ENCODE measurements at regions not wholly inside any gene's neighbourhood (a gene's known extent, or its start where the extent isn't known, plus 50 kb on each side); places are given as distances from the start of the nearest gene placed in this dataset.
A peak's percentile ranks its signal among the peaks of the same experiment; 100 is the strongest.

GRCh38 chr7:41816111-41816510 lies 113.2 kb upstream of the INHBA start:
- H3K36me3 Mint-ChIP-seq, result no peaks in the 10 kb centered on the region
- H3K27ac Mint-ChIP-seq, result peak overlapping the region; percentile 50 to 87
- no peaks in the 10 kb centered on the region for H3K27me3 Mint-ChIP-seq
- H3K4me3 Mint-ChIP-seq, result peak overlapping the region; percentile 59
- DNase-seq (ENCODE audit: low spot score) (peak; percentile 64), ATAC-seq (peak; percentile 66 to 69)
- H3K4me1 Mint-ChIP-seq (ENCODE audit: low read depth in 2 of 2), result peaks cover 33 to 55% of the 10 kb centered on the region in 2 donors
- peaks cover 2% of the 10 kb centered on the region for H3K9me3 Mint-ChIP-seq

- DNase-seq (ENCODE audit: low spot score) (no peak), ATAC-seq (peak in 1 of 2 donors; percentile 15)
- Mint-ChIP-seq H3K9me3 (peaks cover 2% of the 10 kb centered on the region), H3K4me1 (ENCODE audit: low read depth in 2 of 2) (peaks cover 38 to 58% of the 10 kb centered on the region in 2 donors), H3K27me3 (no peaks in the 10 kb centered on the region), H3K27ac (peak overlapping the region in 1 of 2 donors; percentile 35), H3K4me3 (peak overlapping the region; percentile 40), H3K36me3 (no peaks in the 10 kb centered on the region)
Observed at GRCh38 chr7:41814888-41815287, 112.0 kb upstream of the INHBA start.

GRCh38 chr7:41813286-41813685 lies 110.4 kb upstream of the INHBA start:
- DNase-seq (ENCODE audit: low spot score) (no peak), ATAC-seq (no peak)
- Mint-ChIP-seq H3K27ac (peak overlapping the region in 1 of 2 donors; percentile 68), H3K9me3 (no peaks in the 10 kb centered on the region), H3K27me3 (no peaks in the 10 kb centered on the region), H3K4me3 (no peak overlapping the region), H3K36me3 (no peaks in the 10 kb centered on the region), H3K4me1 (ENCODE audit: low read depth in 2 of 2) (peaks cover 43 to 58% of the 10 kb centered on the region in 2 donors)

GRCh38 chr7:41811941-41812340 lies 109.1 kb upstream of the INHBA start:
- no peak overlapping the region for H3K4me3 Mint-ChIP-seq
- ATAC-seq (no peak), DNase-seq (ENCODE audit: low spot score) (no peak)
- H3K36me3 Mint-ChIP-seq, result no peaks in the 10 kb centered on the region
- no peaks in the 10 kb centered on the region for H3K27me3 Mint-ChIP-seq
- H3K9me3 Mint-ChIP-seq, result no peaks in the 10 kb centered on the region
- H3K27ac Mint-ChIP-seq, result peak overlapping the region in 1 of 2 donors; percentile 43
- H3K4me1 Mint-ChIP-seq (ENCODE audit: low read depth in 2 of 2), result peaks cover 38 to 52% of the 10 kb centered on the region in 2 donors

GRCh38 chr7:41809940-41810576 lies 107.2 kb upstream of the INHBA start:
- Mint-ChIP-seq H3K9me3 (no peaks in the 10 kb centered on the region), H3K4me3 (no peak overlapping the region), H3K4me1 (ENCODE audit: low read depth in 2 of 2) (peaks cover 21 to 36% of the 10 kb centered on the region in 2 donors), H3K36me3 (no peaks in the 10 kb centered on the region), H3K27me3 (no peaks in the 10 kb centered on the region), H3K27ac (no peak overlapping the region)
- ATAC-seq (no peak), DNase-seq (ENCODE audit: low spot score) (no peak)

GRCh38 chr7:41809529-41809939 lies 106.6 kb upstream of the INHBA start:
- Mint-ChIP-seq H3K27ac (no peak overlapping the region), H3K9me3 (no peaks in the 10 kb centered on the region), H3K36me3 (no peaks in the 10 kb centered on the region), H3K4me3 (no peak overlapping the region), H3K27me3 (no peaks in the 10 kb centered on the region), H3K4me1 (ENCODE audit: low read depth in 2 of 2) (peaks cover 16 to 31% of the 10 kb centered on the region in 2 donors)
- DNase-seq (ENCODE audit: low spot score), result no peak
- no peak for ATAC-seq

GRCh38 chr7:41809116-41809515 lies 106.2 kb upstream of the INHBA start:
- Mint-ChIP-seq H3K27me3 (no peaks in the 10 kb centered on the region), H3K9me3 (no peaks in the 10 kb centered on the region), H3K27ac (no peak overlapping the region), H3K4me1 (ENCODE audit: low read depth in 2 of 2) (peaks cover 12 to 27% of the 10 kb centered on the region in 2 donors), H3K4me3 (no peak overlapping the region), H3K36me3 (no peaks in the 10 kb centered on the region)
- DNase-seq (ENCODE audit: low spot score) (no peak), ATAC-seq (no peak)

GRCh38 chr7:41808541-41808940 lies 105.7 kb upstream of the INHBA start:
- peaks cover 0 to 4% of the 10 kb centered on the region in 2 donors for H3K27me3 Mint-ChIP-seq
- no peaks in the 10 kb centered on the region for H3K9me3 Mint-ChIP-seq
- no peaks in the 10 kb centered on the region for H3K36me3 Mint-ChIP-seq
- H3K4me3 Mint-ChIP-seq, result no peak overlapping the region
- H3K27ac Mint-ChIP-seq, result no peak overlapping the region
- no peak for ATAC-seq
- H3K4me1 Mint-ChIP-seq (ENCODE audit: low read depth in 2 of 2), result peaks cover 10 to 23% of the 10 kb centered on the region in 2 donors
- no peak for DNase-seq (ENCODE audit: low spot score)

- no peak overlapping the region for H3K4me3 Mint-ChIP-seq
- ATAC-seq, result no peak
Observed at GRCh38 chr7:41803569-41803968, 100.7 kb upstream of the INHBA start.

GRCh38 chr7:41796331-41796730 lies 93.4 kb upstream of the INHBA start:
- H3K36me3 Mint-ChIP-seq, result no peaks in the 10 kb centered on the region
- DNase-seq (ENCODE audit: low spot score) (no peak), ATAC-seq (no peak)
- no peak overlapping the region for H3K27ac Mint-ChIP-seq
- no peaks in the 10 kb centered on the region for H3K9me3 Mint-ChIP-seq
- H3K4me3 Mint-ChIP-seq, result no peak overlapping the region
- H3K27me3 Mint-ChIP-seq, result no peaks in the 10 kb centered on the region
- H3K4me1 Mint-ChIP-seq (ENCODE audit: low read depth in 2 of 2), result peaks cover 0 to 4% of the 10 kb centered on the region in 2 donors

More at GRCh38 chr7:41803569-41803968, 100.7 kb upstream of the INHBA start:
- H3K4me1 Mint-ChIP-seq (ENCODE audit: low read depth in 2 of 2), result peaks cover 0 to 4% of the 10 kb centered on the region in 2 donors
- DNase-seq (ENCODE audit: low spot score), result no peak
- no peaks in the 10 kb centered on the region for H3K36me3 Mint-ChIP-seq
- peak overlapping the region in 1 of 2 donors; percentile 20 for H3K27ac Mint-ChIP-seq
- peaks cover 2 to 7% of the 10 kb centered on the region in 2 donors for H3K27me3 Mint-ChIP-seq
- H3K9me3 Mint-ChIP-seq, result no peaks in the 10 kb centered on the region

- no peak overlapping the region for H3K4me3 Mint-ChIP-seq
- no peaks in the 10 kb centered on the region for H3K27me3 Mint-ChIP-seq
- peaks cover 0 to 4% of the 10 kb centered on the region in 2 donors for H3K4me1 Mint-ChIP-seq (ENCODE audit: low read depth in 2 of 2)
- H3K9me3 Mint-ChIP-seq, result no peaks in the 10 kb centered on the region
- no peaks in the 10 kb centered on the region for H3K36me3 Mint-ChIP-seq
- DNase-seq (ENCODE audit: low spot score), result no peak
- ATAC-seq, result no peak
- H3K27ac Mint-ChIP-seq, result peak overlapping the region in 1 of 2 donors; percentile 32
Observed at GRCh38 chr7:41795276-41795833, 92.5 kb upstream of the INHBA start.

- Mint-ChIP-seq H3K9me3 (no peaks in the 10 kb centered on the region), H3K27me3 (no peaks in the 10 kb centered on the region)
- ATAC-seq, result no peak
Observed at GRCh38 chr7:41793556-41793955, 90.7 kb upstream of the INHBA start.

GRCh38 chr7:41792120-41792519 lies 89.2 kb upstream of the INHBA start:
- H3K9me3 Mint-ChIP-seq, result no peaks in the 10 kb centered on the region
- no peaks in the 10 kb centered on the region for H3K27me3 Mint-ChIP-seq
- DNase-seq (ENCODE audit: low spot score) (no peak), ATAC-seq (no peak)
- no peak overlapping the region for H3K4me3 Mint-ChIP-seq
- peaks cover 0 to 2% of the 10 kb centered on the region in 2 donors for H3K4me1 Mint-ChIP-seq (ENCODE audit: low read depth in 2 of 2)
- no peak overlapping the region for H3K27ac Mint-ChIP-seq
- no peaks in the 10 kb centered on the region for H3K36me3 Mint-ChIP-seq

More at GRCh38 chr7:41793556-41793955, 90.7 kb upstream of the INHBA start:
- Mint-ChIP-seq H3K36me3 (no peaks in the 10 kb centered on the region), H3K27ac (no peak overlapping the region), H3K4me3 (no peak overlapping the region), H3K4me1 (ENCODE audit: low read depth in 2 of 2) (no peaks in the 10 kb centered on the region)
- DNase-seq (ENCODE audit: low spot score), result no peak

- ATAC-seq, result no peak
Observed at GRCh38 chr7:41788556-41788955, 85.7 kb upstream of the INHBA start.

More at GRCh38 chr7:41788556-41788955, 85.7 kb upstream of the INHBA start:
- Mint-ChIP-seq H3K36me3 (no peaks in the 10 kb centered on the region), H3K4me1 (ENCODE audit: low read depth in 2 of 2) (peaks cover 0 to 2% of the 10 kb centered on the region in 2 donors), H3K4me3 (no peak overlapping the region), H3K27ac (peak overlapping the region in 1 of 2 donors; percentile 25), H3K9me3 (no peaks in the 10 kb centered on the region), H3K27me3 (no peaks in the 10 kb centered on the region)
- no peak for DNase-seq (ENCODE audit: low spot score)
